K562 (cell line): ENCODE measurements at regions not wholly inside any gene's neighbourhood (a gene's known extent, or its start where the extent isn't known, plus 50 kb on each side); places are given as distances from the start of the nearest gene placed in this dataset.

Experiments used
- ATAC-seq: fragments of 200-7000 bp; cut with Tn5 transposase; 3 replicates; pipeline ENCODE4 v1.9.1; 2020; ENCODE audit warnings: moderate library complexity
- BruUV-seq: library from RNA; stranded (reverse); fragments of 400-500 nt; replicated peaks from 2 replicates; lab custom pipeline; 2021; lab: Mats Ljungman, UMichigan
- CTCF ChIA-PET: fragments of 300-600 bp; formaldehyde crosslinking; extraction: SDS; loops from one replicate; lab custom pipeline; 2021; ENCODE audit warnings: low intra/inter-chr PET ratio; lab: Yijun Ruan, JAX
- POLR2A ChIA-PET: fragments of 300-600, 350-650 bp; sonication (Branson Sonifier 250); formaldehyde crosslinking; extraction: SDS; loops from one replicate; lab custom pipeline; 2021; ENCODE audit warnings: antibody characterized with exemption, inconsistent platforms; lab: Yijun Ruan, JAX
- DNase-seq, 4 experiments: peaks; one replicate each; pipeline versions ENCODE4 v3.0.0 to v3.0.0-alpha.2; 2011 to 2018; ENCODE audit warnings: low spot score in 3 of 4, mixed read lengths in 3 of 4; ENCODE audit errors: extremely low read depth in 1 of 4
- FAIRE-seq: peaks from 2 replicates; lab custom pipeline; 2011; peaks lifted over from hg19 to GRCh38; lab: Jason Lieb, UNC
- H2AFZ ChIP-seq: 2 replicates; pipeline ENCODE4 v1.6.0; 2011; ENCODE audit warnings: low read depth, low read length, control low read depth, inconsistent platforms
- H3K27ac ChIP-seq: fragments of 200-600 bp; 3 replicates; pipeline ENCODE4 v1.8.0; 2011; ENCODE audit warnings: low read depth, mild to moderate bottlenecking, control low read depth, inconsistent platforms, low read length, moderate library complexity, mixed read lengths; ENCODE audit errors: extremely low read depth
- H3K27me3 ChIP-seq, 2 experiments: fragments of 300-600 bp in 1 of 2; 2 replicates in 1 of 2; 3 replicates in 1 of 2; pipeline versions ENCODE4 v1.6.0 to v1.8.0; 2011; ENCODE audit warnings: inconsistent platforms in 2 of 2, low read length in 2 of 2, mild to moderate bottlenecking in 1 of 2, mixed read lengths in 1 of 2, moderate library complexity in 1 of 2; ENCODE audit not compliant: control insufficient read depth in 2 of 2, insufficient read depth in 2 of 2
- H3K36me3 ChIP-seq: fragments of 300-600 bp; 3 replicates; pipeline ENCODE4 v1.8.0; 2011; ENCODE audit warnings: mild to moderate bottlenecking, low read length, inconsistent platforms; ENCODE audit not compliant: control insufficient read depth, insufficient read depth
- H3K4me1 ChIP-seq, 2 experiments: fragments of 200-600 bp in 1 of 2; replicated peaks in 1 of 2; 2 replicates in 1 of 2; 3 replicates in 1 of 2; pipeline versions ENCODE4 v1.5.1 to v1.8.0; 2011; ENCODE audit warnings: inconsistent platforms in 2 of 2, low read length in 2 of 2, mild to moderate bottlenecking in 1 of 2, mixed read lengths in 1 of 2, moderate library complexity in 1 of 2; ENCODE audit not compliant: control insufficient read depth in 2 of 2, insufficient read depth in 2 of 2
- H3K4me2 ChIP-seq: 2 replicates; pipeline ENCODE4 v1.6.1; 2011; ENCODE audit warnings: low read length, control low read depth, inconsistent platforms, mixed read lengths; ENCODE audit not compliant: insufficient read depth
- H3K4me3 ChIP-seq: fragments of 200-600 bp; sonication (generic), shearing (Covaris generic); 2 replicates; pipeline ENCODE4 v1.5.1; 2016; ENCODE audit warnings: control low read depth, inconsistent platforms
- H3K79me2 ChIP-seq: fragments of 200-600 bp; 3 replicates; pipeline ENCODE4 v1.8.0; 2011; ENCODE audit warnings: low read length, inconsistent platforms; ENCODE audit not compliant: control insufficient read depth, insufficient read depth
- H3K9ac ChIP-seq, 2 experiments: 2 replicates each; pipeline versions ENCODE4 v1.6.0 to v1.6.1; 2011; ENCODE audit warnings: low read depth in 2 of 2, low read length in 2 of 2, control low read depth in 1 of 2, inconsistent platforms in 1 of 2, mild to moderate bottlenecking in 1 of 2, mixed read lengths in 1 of 2; ENCODE audit not compliant: insufficient read depth in 1 of 2
- H3K9me1 ChIP-seq: one replicate; pipeline ENCODE4 v1.6.0; 2011; ENCODE audit warnings: inconsistent platforms, mild to moderate bottlenecking, low read length, moderate library complexity; ENCODE audit not compliant: control insufficient read depth, insufficient read depth
- H3K9me3 ChIP-seq: replicated peaks from 2 replicates; pipeline ENCODE4 v1.5.1; 2011; ENCODE audit warnings: low read depth, low read length, inconsistent platforms; ENCODE audit not compliant: control insufficient read depth, insufficient read depth
- H4K20me1 ChIP-seq: replicated peaks from 2 replicates; pipeline ENCODE4 v1.6.1; 2011; ENCODE audit warnings: low read length, inconsistent platforms, mixed read lengths; ENCODE audit not compliant: control insufficient read depth, insufficient read depth
- HDGF ChIP-seq: fragments of 450-650 bp; IDR thresholded peaks from 2 replicates; pipeline ENCODE4 v1.6.1; 2016
- U2AF2 ChIP-seq: fragments of 200-400 bp; formaldehyde crosslinking; optimal IDR thresholded peaks from 2 replicates; pipeline ENCODE3; 2017; ENCODE audit warnings: low read depth, mild to moderate bottlenecking, low read length
- ZNF778 ChIP-seq: fragments of 450-650 bp; formaldehyde crosslinking; IDR thresholded peaks from 2 replicates; pipeline ENCODE4 v1.4.0; 2020; ENCODE audit warnings: mild to moderate bottlenecking, moderate library complexity
- WGBS: fragments of 100-300 bp; shearing (Covaris generic); methylation state at CpG from one replicate; pipeline ENCODE4 v1.1.6; 2016; ENCODE audit warnings: low coverage, mixed read lengths; ENCODE audit not compliant: insufficient coverage; ENCODE audit errors: missing lambda C conversion rate; 5-methylcytosine and 5-hydroxymethylcytosine counted together
- in situ Hi-C: fragments of 300-500 bp; cut with MboI; formaldehyde crosslinking; loops from 4 replicates; pipeline ENCODE4 v1.15.0; 2018; ENCODE audit warnings: inconsistent platforms, mixed read lengths
- intact Hi-C: fragments of 100-400 bp; cut with micrococcal nuclease; formaldehyde crosslinking; loops from 2 replicates; pipeline ENCODE4 v1.14.2; 2022
- TF ChIP-seq, protein P1 (sequence below): fragments of 150-350 bp; IDR thresholded peaks from 2 replicates; pipeline ENCODE4 v1.6.1; 2014; ENCODE audit warnings: low read depth, mild to moderate bottlenecking, low read length, borderline replicate concordance

- no peaks in the 10 kb centered on the region for H3K4me1 ChIP-seq
- in situ Hi-C loops: no loop called here
- H2AFZ ChIP-seq: no peak overlapping the region
- H3K4me3 ChIP-seq: no peak overlapping the region
- no peak overlapping the region for H3K27ac ChIP-seq
- CTCF ChIA-PET: no interaction called here
- WGBS: 0% methylated on average over 1 of the region's 1 CpG
- no TSS peak for BruUV-seq
- H3K79me2 ChIP-seq: no peaks in the 10 kb centered on the region
- DNase-seq (no peak), ATAC-seq (no peak)
- no peak overlapping the region for H3K9ac ChIP-seq
- no peaks in the 10 kb centered on the region for H3K36me3 ChIP-seq
- no peaks in the 10 kb centered on the region for H3K9me1 ChIP-seq
- TF ChIP-seq, protein P1, sequence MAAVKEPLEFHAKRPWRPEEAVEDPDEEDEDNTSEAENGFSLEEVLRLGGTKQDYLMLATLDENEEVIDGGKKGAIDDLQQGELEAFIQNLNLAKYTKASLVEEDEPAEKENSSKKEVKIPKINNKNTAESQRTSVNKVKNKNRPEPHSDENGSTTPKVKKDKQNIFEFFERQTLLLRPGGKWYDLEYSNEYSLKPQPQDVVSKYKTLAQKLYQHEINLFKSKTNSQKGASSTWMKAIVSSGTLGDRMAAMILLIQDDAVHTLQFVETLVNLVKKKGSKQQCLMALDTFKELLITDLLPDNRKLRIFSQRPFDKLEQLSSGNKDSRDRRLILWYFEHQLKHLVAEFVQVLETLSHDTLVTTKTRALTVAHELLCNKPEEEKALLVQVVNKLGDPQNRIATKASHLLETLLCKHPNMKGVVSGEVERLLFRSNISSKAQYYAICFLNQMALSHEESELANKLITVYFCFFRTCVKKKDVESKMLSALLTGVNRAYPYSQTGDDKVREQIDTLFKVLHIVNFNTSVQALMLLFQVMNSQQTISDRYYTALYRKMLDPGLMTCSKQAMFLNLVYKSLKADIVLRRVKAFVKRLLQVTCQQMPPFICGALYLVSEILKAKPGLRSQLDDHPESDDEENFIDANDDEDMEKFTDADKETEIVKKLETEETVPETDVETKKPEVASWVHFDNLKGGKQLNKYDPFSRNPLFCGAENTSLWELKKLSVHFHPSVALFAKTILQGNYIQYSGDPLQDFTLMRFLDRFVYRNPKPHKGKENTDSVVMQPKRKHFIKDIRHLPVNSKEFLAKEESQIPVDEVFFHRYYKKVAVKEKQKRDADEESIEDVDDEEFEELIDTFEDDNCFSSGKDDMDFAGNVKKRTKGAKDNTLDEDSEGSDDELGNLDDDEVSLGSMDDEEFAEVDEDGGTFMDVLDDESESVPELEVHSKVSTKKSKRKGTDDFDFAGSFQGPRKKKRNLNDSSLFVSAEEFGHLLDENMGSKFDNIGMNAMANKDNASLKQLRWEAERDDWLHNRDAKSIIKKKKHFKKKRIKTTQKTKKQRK: no peak
- no peak for TF ChIP-seq ZNF778
- TF ChIP-seq, all 486 proteins: peak for 0
- POLR2A ChIA-PET: no interaction called here
- Histone ChIP-seq H3K9me3 (no peaks in the 10 kb centered on the region), H3K27me3 (no peaks in the 10 kb centered on the region), H4K20me1 (no peaks in the 10 kb centered on the region), H3K4me2 (no peak overlapping the region)
- intact Hi-C loops: no loop called here
- no peak for FAIRE-seq
Measured at GRCh38 chr4:125590158-125590557, 275.4 kb downstream of the FAT4 start.

GRCh38 chr4:125591290-125591689 is 276.5 kb downstream of the FAT4 start:
- Histone ChIP-seq H3K4me3 (no peak overlapping the region), H4K20me1 (no peaks in the 10 kb centered on the region), H3K4me1 (no peaks in the 10 kb centered on the region), H3K27ac (no peak overlapping the region), H3K36me3 (no peaks in the 10 kb centered on the region), H3K27me3 (no peaks in the 10 kb centered on the region), H3K79me2 (no peaks in the 10 kb centered on the region), H3K9me3 (no peaks in the 10 kb centered on the region), H3K9ac (no peak overlapping the region), H2AFZ (no peak overlapping the region), H3K9me1 (no peaks in the 10 kb centered on the region), H3K4me2 (no peak overlapping the region)
- no peak for FAIRE-seq
- no peak for ATAC-seq
- no TSS peak for BruUV-seq
- in situ Hi-C loops: no loop called here
- 0% methylated on average over 8 of the region's 8 CpGs for WGBS
- POLR2A ChIA-PET: interaction anchor here (0.6 kb wide), 1 partner anchor 11 kb away, joined by 3 read pairs; no protein-coding TSS in a partner anchor
- TF ChIP-seq U2AF2: no peak
- no peak for TF ChIP-seq HDGF
- no peak for DNase-seq
- CTCF ChIA-PET: no interaction called here
- intact Hi-C loops: no loop called here
